OCI-LY3 (cell line): ENCODE measurements at regions not wholly inside any gene's neighbourhood (a gene's known extent, or its start where the extent isn't known, plus 50 kb on each side); places are given as distances from the start of the nearest gene placed in this dataset.

Source experiments
- EZH2phosphoT487 ChIP-seq: fragments of 200-600 bp; shearing (Covaris generic); IDR thresholded peaks from 2 replicates; pipeline ENCODE4 v1.6.1; 2018; ENCODE audit warnings: antibody characterized with exemption, mixed run types, low read depth
- TF ChIP-seq, protein P1 (sequence below): fragments of 200-600, 300-600 bp; sonication (generic); IDR thresholded peaks from 2 replicates; pipeline ENCODE4 v1.5.1; 2014; ENCODE audit warnings: antibody characterized with exemption, low read length, low read depth

DNA sequence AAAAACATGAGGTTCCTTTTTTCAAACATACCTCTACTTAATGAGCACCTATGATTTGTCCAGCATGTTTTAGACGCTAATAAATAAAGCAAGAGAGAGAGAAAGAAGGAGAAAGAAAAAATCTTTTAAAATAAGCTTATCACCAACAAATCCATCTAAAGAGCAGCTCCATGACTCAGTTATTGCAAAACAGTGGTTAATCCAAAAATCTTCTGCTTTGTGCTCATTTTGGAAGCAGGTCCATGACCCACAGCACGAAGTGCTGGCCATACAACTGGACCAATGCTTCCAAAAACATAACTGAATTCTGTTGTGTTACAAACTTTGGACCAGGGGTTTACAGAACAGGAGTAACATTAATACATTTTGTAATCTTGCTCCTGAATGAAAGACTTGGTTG is 696.6 kb downstream of the KCNA4 start:
- TF ChIP-seq, protein P1, sequence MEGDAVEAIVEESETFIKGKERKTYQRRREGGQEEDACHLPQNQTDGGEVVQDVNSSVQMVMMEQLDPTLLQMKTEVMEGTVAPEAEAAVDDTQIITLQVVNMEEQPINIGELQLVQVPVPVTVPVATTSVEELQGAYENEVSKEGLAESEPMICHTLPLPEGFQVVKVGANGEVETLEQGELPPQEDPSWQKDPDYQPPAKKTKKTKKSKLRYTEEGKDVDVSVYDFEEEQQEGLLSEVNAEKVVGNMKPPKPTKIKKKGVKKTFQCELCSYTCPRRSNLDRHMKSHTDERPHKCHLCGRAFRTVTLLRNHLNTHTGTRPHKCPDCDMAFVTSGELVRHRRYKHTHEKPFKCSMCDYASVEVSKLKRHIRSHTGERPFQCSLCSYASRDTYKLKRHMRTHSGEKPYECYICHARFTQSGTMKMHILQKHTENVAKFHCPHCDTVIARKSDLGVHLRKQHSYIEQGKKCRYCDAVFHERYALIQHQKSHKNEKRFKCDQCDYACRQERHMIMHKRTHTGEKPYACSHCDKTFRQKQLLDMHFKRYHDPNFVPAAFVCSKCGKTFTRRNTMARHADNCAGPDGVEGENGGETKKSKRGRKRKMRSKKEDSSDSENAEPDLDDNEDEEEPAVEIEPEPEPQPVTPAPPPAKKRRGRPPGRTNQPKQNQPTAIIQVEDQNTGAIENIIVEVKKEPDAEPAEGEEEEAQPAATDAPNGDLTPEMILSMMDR: no peak
- TF ChIP-seq EZH2phosphoT487: no peak
